GM19468 (cell line): ENCODE measurements at regions not wholly inside any gene's neighbourhood (a gene's known extent, or its start where the extent isn't known, plus 50 kb on each side); places are given as distances from the start of the nearest gene placed in this dataset.
"Not testable (repeated sequence)": the region's sequence is repeated elsewhere in the genome, so short reads cannot be mapped to it uniquely, and the experiment has no call there.

ENCODE experiments used
- ATAC-seq: cut with Tn5 transposase; IDR thresholded peaks from one replicate; pipeline ENCODE4 v1.9.1; 2021; ENCODE audit warnings: mild to moderate bottlenecking, moderate library complexity, moderate number of reproducible peaks; ENCODE audit not compliant: unreplicated experiment; ENCODE audit errors: extremely low read depth

GRCh38 chr6:12348530-12349511, 58.7 kb downstream of the EDN1 start:
- no peak for ATAC-seq

- no peak for ATAC-seq
These were observed 60.5 kb downstream of the EDN1 start for GRCh38 chr6:12350644-12351170.

- no peak for ATAC-seq
These were observed 61.5 kb downstream of the EDN1 start for GRCh38 chr6:12351672-12352071.

- ATAC-seq = no peak
These were observed 63.6 kb downstream of the EDN1 start for GRCh38 chr6:12353731-12354130.

- no peak for ATAC-seq
These were observed 64.3 kb downstream of the EDN1 start for GRCh38 chr6:12354499-12354898.

- ATAC-seq = no peak
These were observed 65.2 kb downstream of the EDN1 start for GRCh38 chr6:12355354-12355753.

GRCh38 chr6:12356431-12356830, 66.3 kb downstream of the EDN1 start:
- no peak for ATAC-seq

- ATAC-seq = peak; percentile 56
These were observed 67.1 kb downstream of the EDN1 start for GRCh38 chr6:12356983-12357972.

- ATAC-seq = no peak
These were observed 68.9 kb downstream of the EDN1 start for GRCh38 chr6:12359036-12359435.

GRCh38 chr6:12361042-12361765, 71.0 kb downstream of the EDN1 start:
- no peak for ATAC-seq

GRCh38 chr6:12363277-12363650, 73.1 kb downstream of the EDN1 start:
- ATAC-seq = not testable (repeated sequence)

- ATAC-seq = peak; percentile 79
These were observed 73.7 kb downstream of the EDN1 start for GRCh38 chr6:12363651-12364381.

- no peak for ATAC-seq
These were observed 74.5 kb downstream of the EDN1 start for GRCh38 chr6:12364621-12365020.

GRCh38 chr6:12366731-12367130, 76.6 kb downstream of the EDN1 start:
- ATAC-seq = no peak

- no peak for ATAC-seq
These were observed 77.3 kb downstream of the EDN1 start for GRCh38 chr6:12367412-12367811.

- no peak for ATAC-seq
These were observed 79.2 kb downstream of the EDN1 start for GRCh38 chr6:12369355-12369754.

- peak; percentile 53 for ATAC-seq
These were observed 79.7 kb downstream of the EDN1 start for GRCh38 chr6:12369781-12370262.

GRCh38 chr6:12371151-12371550, 81.0 kb downstream of the EDN1 start:
- ATAC-seq = no peak

GRCh38 chr6:12371641-12372146, 81.5 kb downstream of the EDN1 start:
- no peak for ATAC-seq
